Brain microvascular endothelial cell (primary cell): ENCODE measurements at regions not wholly inside any gene's neighbourhood (a gene's known extent, or its start where the extent isn't known, plus 50 kb on each side); places are given as distances from the start of the nearest gene placed in this dataset.

Source experiments
- DNase-seq: peaks from one replicate; pipeline ENCODE4 v3.0.0-alpha.2; 2020
- H3K27ac ChIP-seq: fragments of 250-450 bp; sonication (Bioruptor Pico); 2 replicates; pipeline ENCODE4 v1.5.1; 2020; ENCODE audit warnings: mild to moderate bottlenecking, moderate library complexity
- H3K27me3 ChIP-seq: fragments of 250-450 bp; sonication (Bioruptor Pico); replicated peaks from 2 replicates; pipeline ENCODE4 v1.5.1; 2020; ENCODE audit warnings: mild to moderate bottlenecking
- H3K36me3 ChIP-seq: fragments of 250-450 bp; sonication (Bioruptor Pico); replicated peaks from 2 replicates; pipeline ENCODE4 v1.5.1; 2020; ENCODE audit warnings: mild to moderate bottlenecking
- H3K4me3 ChIP-seq: 2 replicates; pipeline ENCODE4 v1.5.1; 2011; ENCODE audit warnings: low read depth, mild to moderate bottlenecking, control low read depth, low read length, moderate library complexity
- CTCF ChIP-seq: IDR thresholded peaks from 2 replicates; pipeline ENCODE4 v1.5.1; 2011; ENCODE audit warnings: low read depth, mild to moderate bottlenecking, moderate library complexity, low read length, control low read depth, inconsistent platforms; ENCODE audit errors: missing control alignments
- in situ Hi-C: cut with HindIII; loops from 2 replicates; pipeline ENCODE4 v1.10.0; 2017; ENCODE audit warnings: low sequenced_read_pairs, low pct_ligation_motif_present

GRCh38 chr11:21839796-21840195, 353.1 kb upstream of the ANO5 start:
- H3K4me3 ChIP-seq, result no peak overlapping the region
- H3K36me3 ChIP-seq, result no peaks in the 10 kb centered on the region
- H3K27me3 ChIP-seq, result no peaks in the 10 kb centered on the region
- no peak for TF ChIP-seq CTCF
- no peak overlapping the region for H3K27ac ChIP-seq
- no peak for DNase-seq
- in situ Hi-C loops, result no loop called here

DNA sequence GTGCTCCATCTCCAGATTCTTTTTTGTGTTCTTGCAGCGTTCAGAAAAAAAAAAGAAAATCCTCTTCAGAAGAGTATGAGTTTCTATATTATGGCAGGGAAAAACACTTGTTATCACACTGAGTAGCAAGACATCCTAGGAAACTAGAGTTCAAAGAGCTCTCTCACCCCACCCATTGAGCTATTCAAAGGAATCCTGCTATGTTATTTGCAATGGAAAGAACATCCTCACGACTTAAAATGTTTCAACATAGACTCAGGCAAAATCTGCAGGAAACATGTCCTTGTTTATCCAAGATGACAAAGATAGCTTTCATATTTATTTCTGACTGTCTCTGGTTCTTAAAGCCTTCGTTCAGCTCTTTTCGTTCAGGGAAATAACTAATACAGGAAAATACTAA, 331.6 kb upstream of the ANO5 start:
- no peak for TF ChIP-seq CTCF
- no peak for DNase-seq
- Histone ChIP-seq H3K36me3 (no peaks in the 10 kb centered on the region), H3K27me3 (no peaks in the 10 kb centered on the region), H3K27ac (no peak overlapping the region), H3K4me3 (no peak overlapping the region)
- in situ Hi-C loops, result no loop called here

GRCh38 chr11:21865541-21865940, 327.3 kb upstream of the ANO5 start:
- H3K4me3 ChIP-seq, result no peak overlapping the region
- H3K27ac ChIP-seq, result no peak overlapping the region
- no peaks in the 10 kb centered on the region for H3K27me3 ChIP-seq
- DNase-seq, result no peak
- no peaks in the 10 kb centered on the region for H3K36me3 ChIP-seq
- no peak for TF ChIP-seq CTCF
- in situ Hi-C loops, result no loop called here

- Histone ChIP-seq H3K27me3 (no peaks in the 10 kb centered on the region), H3K4me3 (no peak overlapping the region), H3K36me3 (no peaks in the 10 kb centered on the region), H3K27ac (no peak overlapping the region)
- DNase-seq, result no peak
- no peak for TF ChIP-seq CTCF
- in situ Hi-C loops, result no loop called here
Observed at GRCh38 chr11:21866781-21867180, 326.1 kb upstream of the ANO5 start.

DNA sequence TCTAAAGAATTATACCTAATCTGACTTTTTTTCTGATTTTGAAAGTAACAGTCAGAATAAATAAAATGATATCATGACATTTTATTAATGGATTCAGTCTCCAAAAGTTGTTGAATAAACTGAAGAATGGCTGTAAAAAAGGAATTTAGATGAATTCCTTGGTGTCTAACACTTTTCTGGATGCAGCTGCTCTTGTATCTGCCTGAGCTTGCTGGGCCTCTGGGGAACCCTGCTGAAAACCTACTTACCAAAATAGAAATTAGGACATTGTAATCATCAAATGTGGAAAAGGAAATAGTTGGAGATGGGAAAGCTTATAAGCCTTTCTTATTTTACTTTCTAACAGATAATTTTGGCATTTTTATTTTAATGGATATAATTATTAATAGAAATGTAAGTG, 315.7 kb upstream of the ANO5 start:
- in situ Hi-C loops, result no loop called here
- no peak for TF ChIP-seq CTCF

DNA sequence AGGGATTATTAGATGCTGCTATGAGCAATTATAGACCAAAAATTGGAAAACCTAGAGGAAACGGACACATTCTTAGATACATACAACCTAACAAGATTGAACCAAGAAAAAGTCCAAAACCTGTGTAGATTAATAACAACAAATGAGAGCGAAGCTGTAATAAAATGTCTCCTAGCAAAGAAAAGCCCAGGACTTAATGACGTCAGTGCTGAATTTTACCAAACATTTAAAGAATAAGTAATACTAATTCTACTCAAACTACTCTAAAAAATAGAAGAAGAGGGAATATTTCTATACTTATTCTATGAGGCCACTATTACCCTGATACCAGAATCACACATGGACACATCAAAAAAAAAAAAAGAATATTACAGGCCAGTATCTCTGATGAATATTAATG, 309.5 kb upstream of the ANO5 start:
- no peak for DNase-seq
- no peak for TF ChIP-seq CTCF
- no peak overlapping the region for H3K4me3 ChIP-seq
- H3K27ac ChIP-seq, result no peak overlapping the region
- in situ Hi-C loops, result no loop called here
- H3K27me3 ChIP-seq, result no peaks in the 10 kb centered on the region
- H3K36me3 ChIP-seq, result no peaks in the 10 kb centered on the region

More for the DNA sequence above, 315.7 kb upstream of the ANO5 start:
- H3K27me3 ChIP-seq, result no peaks in the 10 kb centered on the region
- no peak overlapping the region for H3K4me3 ChIP-seq
- H3K27ac ChIP-seq, result no peak overlapping the region
- H3K36me3 ChIP-seq, result no peaks in the 10 kb centered on the region
- no peak for DNase-seq
